Keratinocyte (primary cell): ENCODE measurements at regions not wholly inside any gene's neighbourhood (a gene's known extent, or its start where the extent isn't known, plus 50 kb on each side); places are given as distances from the start of the nearest gene placed in this dataset.

ENCODE experiments used
- EZH2 ChIP-seq: IDR thresholded peaks from one replicate; pipeline ENCODE4 v1.6.1; 2012; ENCODE audit warnings: inconsistent platforms, mild to moderate bottlenecking, low read length, moderate library complexity
- TF ChIP-seq, protein P1 (sequence below), 3 experiments: IDR thresholded peaks in 1 of 3; conservative IDR thresholded peaks in 1 of 3; optimal IDR thresholded peaks in 1 of 3; 2 replicates in 2 of 3; 3 replicates in 1 of 3; pipeline versions ENCODE3 to v1.5.1; 2011; ENCODE audit warnings: low read length in 3 of 3, mild to moderate bottlenecking in 3 of 3, moderate library complexity in 2 of 3, control low read depth in 1 of 3, inconsistent platforms in 1 of 3; ENCODE audit not compliant: insufficient read depth in 2 of 3; ENCODE audit errors: extremely low read depth in 1 of 3

DNA sequence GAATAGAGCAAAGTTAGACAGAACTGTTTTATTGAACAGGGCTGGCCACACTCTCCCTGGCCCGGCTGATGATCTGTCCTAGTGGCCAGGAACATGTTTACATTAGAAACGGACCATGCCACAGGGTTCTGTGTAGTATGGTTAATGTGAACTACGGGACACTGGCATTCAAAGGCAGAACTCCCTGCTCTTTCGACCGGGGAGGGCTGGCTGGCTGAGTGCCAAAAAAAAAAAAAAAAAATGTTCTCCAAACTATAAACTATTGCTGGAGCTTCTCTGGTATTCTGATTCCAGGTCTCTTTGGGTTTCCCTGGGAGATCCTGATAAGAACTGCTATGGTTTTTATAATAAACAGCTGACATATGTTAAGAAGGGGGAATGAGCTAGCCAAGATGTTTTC lies 1262.6 kb upstream of the SORCS1 start:
- TF ChIP-seq, protein P1, sequence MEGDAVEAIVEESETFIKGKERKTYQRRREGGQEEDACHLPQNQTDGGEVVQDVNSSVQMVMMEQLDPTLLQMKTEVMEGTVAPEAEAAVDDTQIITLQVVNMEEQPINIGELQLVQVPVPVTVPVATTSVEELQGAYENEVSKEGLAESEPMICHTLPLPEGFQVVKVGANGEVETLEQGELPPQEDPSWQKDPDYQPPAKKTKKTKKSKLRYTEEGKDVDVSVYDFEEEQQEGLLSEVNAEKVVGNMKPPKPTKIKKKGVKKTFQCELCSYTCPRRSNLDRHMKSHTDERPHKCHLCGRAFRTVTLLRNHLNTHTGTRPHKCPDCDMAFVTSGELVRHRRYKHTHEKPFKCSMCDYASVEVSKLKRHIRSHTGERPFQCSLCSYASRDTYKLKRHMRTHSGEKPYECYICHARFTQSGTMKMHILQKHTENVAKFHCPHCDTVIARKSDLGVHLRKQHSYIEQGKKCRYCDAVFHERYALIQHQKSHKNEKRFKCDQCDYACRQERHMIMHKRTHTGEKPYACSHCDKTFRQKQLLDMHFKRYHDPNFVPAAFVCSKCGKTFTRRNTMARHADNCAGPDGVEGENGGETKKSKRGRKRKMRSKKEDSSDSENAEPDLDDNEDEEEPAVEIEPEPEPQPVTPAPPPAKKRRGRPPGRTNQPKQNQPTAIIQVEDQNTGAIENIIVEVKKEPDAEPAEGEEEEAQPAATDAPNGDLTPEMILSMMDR (optimal IDR thresholded peaks at IDR 0.05 in 1 of 3, IDR thresholded peaks at IDR 0.05 in 1 of 3, conservative IDR thresholded peaks at IDR 0.05 in 1 of 3; ENCODE audit: extremely low read depth in 1 of 3, insufficient read depth in 2 of 3, low read length in 3 of 3) = no peak
- TF ChIP-seq EZH2 = no peak
